GM12892 (cell line): ENCODE measurements at regions not wholly inside any gene's neighbourhood (a gene's known extent, or its start where the extent isn't known, plus 50 kb on each side); places are given as distances from the start of the nearest gene placed in this dataset.

Experiments used
- POLR2A ChIP-seq: IDR thresholded peaks from 2 replicates; pipeline ENCODE4 v1.6.1; 2011; ENCODE audit warnings: low read depth, low read length, control low read depth
- POLR2AphosphoS5 ChIP-seq: IDR thresholded peaks from 2 replicates; pipeline ENCODE4 v1.6.1; 2011; ENCODE audit warnings: low read depth, low read length, control low read depth
- TAF1 ChIP-seq: IDR thresholded peaks from 2 replicates; pipeline ENCODE4 v1.6.1; 2011; ENCODE audit warnings: low read depth, mild to moderate bottlenecking, control low read depth, low read length, borderline replicate concordance

GRCh38 chr1:170291516-170291915 is 145.8 kb downstream of the NTMT2 start:
- no peak for TF ChIP-seq POLR2AphosphoS5
- no peak for TF ChIP-seq TAF1
- TF ChIP-seq POLR2A = no peak
